Cerebellar cortex (tissue), 1 donor: ENCODE measurements at regions not wholly inside any gene's neighbourhood (a gene's known extent, or its start where the extent isn't known, plus 50 kb on each side); places are given as distances from the start of the nearest gene placed in this dataset.

Experiments used
- DNase-seq: peaks from one replicate; pipeline ENCODE4 v3.0.0-alpha.2; 2015; ENCODE audit warnings: low spot score

DNA sequence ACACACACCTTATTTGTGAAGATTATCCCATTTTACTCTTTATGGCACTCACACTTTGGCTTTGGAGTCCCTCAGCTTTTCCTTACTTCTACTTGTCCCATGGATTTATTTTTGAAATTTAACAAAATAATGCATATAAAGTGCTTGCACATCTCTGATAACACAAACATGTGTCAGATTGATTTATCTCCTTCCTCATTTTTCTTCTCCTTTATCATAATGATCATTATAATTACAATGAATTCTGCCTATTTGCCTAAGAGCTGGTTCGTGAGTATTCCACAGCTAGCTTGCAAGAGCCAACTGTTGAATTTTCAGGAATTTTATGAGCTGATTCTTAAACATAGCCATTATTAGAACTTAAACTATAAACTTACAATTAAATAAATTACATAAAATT, 347.7 kb downstream of the CHSY3 start:
- DNase-seq = no peak

DNA sequence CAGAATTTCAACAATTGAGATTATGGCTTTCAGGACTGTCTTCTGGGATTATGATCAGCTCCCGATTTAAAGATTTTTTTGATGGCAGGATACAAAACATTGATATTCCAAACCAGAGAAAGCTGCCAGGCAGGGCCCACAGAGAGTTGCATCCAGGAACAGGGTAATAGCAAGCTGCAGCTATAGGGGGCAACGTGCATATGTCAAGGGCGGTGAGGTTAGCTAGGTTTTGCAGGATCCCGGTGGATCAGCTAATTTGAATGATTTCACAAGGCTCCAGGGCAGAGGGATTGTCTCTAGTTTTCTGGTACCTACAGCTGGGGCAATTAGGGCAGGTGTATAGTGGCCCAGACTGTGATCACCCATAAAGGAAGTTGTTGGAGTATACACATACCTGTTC, 339.4 kb downstream of the CHSY3 start:
- DNase-seq = no peak

DNA sequence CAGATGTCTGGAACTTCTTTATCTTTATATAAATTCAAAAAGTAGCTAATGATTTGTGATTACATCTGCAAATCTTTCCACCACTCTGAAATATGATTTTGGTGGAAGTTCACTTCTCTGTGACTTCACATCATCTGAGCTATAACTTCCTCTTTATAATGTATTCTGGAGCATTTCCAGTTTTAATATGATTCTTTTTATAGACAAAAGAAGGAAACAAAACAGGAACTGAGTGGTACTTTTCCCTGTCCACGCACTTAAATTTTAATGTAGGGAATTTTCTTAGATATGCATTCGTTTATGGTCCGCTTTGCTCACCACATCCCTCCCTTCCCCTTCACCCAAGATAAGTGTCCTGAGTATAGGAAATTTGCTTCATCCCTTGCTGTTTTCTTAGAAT, 333.5 kb downstream of the CHSY3 start:
- no peak for DNase-seq
